HG03064 (cell line): ENCODE measurements at regions not wholly inside any gene's neighbourhood (a gene's known extent, or its start where the extent isn't known, plus 50 kb on each side); places are given as distances from the start of the nearest gene placed in this dataset.
"Not testable (repeated sequence)": the region's sequence is repeated elsewhere in the genome, so short reads cannot be mapped to it uniquely, and the experiment has no call there.

Experiments used
- ATAC-seq: cut with Tn5 transposase; IDR thresholded peaks from one replicate; pipeline ENCODE4 v1.9.1; 2021; ENCODE audit warnings: low read depth; ENCODE audit not compliant: unreplicated experiment

- ATAC-seq: not testable (repeated sequence)
Observed at GRCh38 chr9:66824169-66824568, 76.4 kb upstream of the ZNF658 start.

GRCh38 chr9:66829853-66830252, 70.7 kb upstream of the ZNF658 start:
- ATAC-seq: not testable (repeated sequence)

DNA sequence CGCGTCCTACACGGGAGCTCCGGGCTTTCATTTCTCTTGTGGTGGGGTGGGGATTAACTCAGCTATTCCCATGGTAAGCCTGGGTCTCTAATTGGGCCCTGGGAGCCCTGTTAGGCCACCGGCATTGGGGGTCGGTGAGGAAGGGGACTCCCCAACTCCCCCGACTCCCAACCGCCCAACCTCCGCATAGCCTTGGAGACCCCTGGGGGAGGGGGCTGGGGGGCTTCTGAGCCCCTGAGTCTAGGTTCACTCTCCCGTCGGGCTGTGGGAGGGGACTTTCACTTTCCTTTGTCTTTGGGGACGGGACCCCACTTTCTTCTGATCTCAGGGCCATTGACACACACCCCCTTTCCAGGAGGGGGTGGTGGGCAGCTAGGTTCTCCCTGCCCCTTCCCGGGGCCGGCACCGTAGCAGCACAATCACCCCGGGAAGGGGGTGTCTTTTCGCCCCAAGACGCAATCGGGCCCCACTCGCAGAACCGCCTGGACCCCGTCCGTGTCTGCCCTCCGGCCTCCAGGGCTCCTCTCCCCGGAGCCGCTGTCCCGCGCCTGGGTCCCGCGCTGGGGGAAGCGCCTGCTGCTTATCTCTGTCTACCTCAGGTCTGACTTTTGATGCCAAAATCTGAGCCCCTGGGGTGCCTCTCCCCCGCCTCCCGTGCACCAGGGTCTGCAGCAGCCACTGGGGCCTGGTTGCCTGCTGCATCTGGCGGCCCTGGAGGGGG, 69.6 kb upstream of the ZNF658 start:
- ATAC-seq: not testable (repeated sequence)

DNA sequence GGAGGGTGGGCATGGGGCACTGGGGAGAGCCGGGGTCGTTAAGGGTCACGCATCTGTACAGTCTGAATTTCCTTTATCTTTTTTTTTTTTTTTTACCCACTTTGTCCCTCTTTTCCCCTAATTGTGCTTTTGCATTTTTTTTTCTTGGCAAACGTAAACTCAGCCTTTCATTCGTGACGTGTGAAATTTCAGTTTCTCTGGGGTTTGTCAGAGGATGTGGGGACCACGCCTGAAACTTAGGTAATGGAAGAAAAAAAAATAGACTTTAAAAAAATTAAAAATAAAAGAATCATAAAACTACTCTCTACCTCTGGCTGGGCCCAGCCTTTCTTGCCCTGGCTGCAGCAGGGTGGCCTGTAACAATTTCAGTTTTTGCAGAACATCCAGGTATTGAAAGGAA, 68.3 kb upstream of the ZNF658 start:
- ATAC-seq: not testable (repeated sequence)

DNA sequence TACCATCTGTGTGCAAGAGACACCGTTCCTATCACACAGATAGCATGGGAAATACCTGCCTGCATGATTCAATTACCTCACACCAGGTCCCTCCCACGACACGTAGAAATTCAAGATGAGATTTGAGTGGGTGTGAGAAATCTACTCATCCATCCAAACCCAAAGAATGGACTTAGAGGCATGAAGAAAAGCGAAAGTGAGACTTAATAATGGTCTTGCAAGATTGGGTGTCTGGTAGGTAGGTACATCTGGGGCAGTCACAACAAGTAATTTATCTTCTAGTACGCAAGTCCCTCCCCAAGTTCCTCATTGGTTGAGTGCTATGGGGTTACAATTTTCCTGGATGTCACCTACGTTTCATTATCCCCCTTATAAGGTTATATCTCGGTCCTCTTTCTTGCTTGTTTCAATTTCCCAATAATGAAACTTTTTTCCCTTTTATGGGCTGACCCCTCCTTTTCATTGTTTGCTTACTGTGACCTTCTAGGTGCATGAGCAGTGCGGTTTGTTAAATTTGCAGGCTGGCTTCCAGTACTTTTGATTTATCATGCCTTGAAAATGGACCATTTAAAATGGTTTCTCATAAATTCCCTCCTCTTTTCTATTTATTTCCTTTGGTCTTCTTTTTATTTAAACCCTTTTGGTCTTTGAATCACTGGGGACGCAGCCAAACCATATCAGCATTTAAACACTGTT, 63.1 kb upstream of the ZNF658 start:
- ATAC-seq: not testable (repeated sequence)
